HepG2 (cell line): ENCODE measurements at regions not wholly inside any gene's neighbourhood (a gene's known extent, or its start where the extent isn't known, plus 50 kb on each side); places are given as distances from the start of the nearest gene placed in this dataset.

Experiments used
- ATAC-seq: fragments of 200-7000 bp; cut with Tn5 transposase; 3 replicates; pipeline ENCODE4 v1.9.1; 2020; ENCODE audit warnings: mild to moderate bottlenecking, moderate library complexity
- BruUV-seq: library from RNA; stranded (reverse); fragments of 400-500 nt; replicated peaks from 2 replicates; lab custom pipeline; 2021; lab: Mats Ljungman, UMichigan
- CTCF ChIA-PET: fragments of 300-600 bp; formaldehyde crosslinking; extraction: SDS; loops from one replicate; lab custom pipeline; 2021; ENCODE audit warnings: low total read pairs, inconsistent platforms, low intra/inter-chr PET ratio; lab: Yijun Ruan, JAX
- POLR2A ChIA-PET: fragments of 350-600 bp; sonication (Branson Sonifier 250); formaldehyde crosslinking; loops from one replicate; lab custom pipeline; 2020; ENCODE audit warnings: antibody characterized with exemption, inconsistent platforms; lab: Yijun Ruan, JAX
- DNase-seq: peaks from one replicate; pipeline ENCODE4 v3.0.0-alpha.2; 2015; ENCODE audit warnings: low spot score
- FAIRE-seq: peaks from 3 replicates; lab custom pipeline; 2011; peaks lifted over from hg19 to GRCh38; lab: Jason Lieb, UNC
- H2AFZ ChIP-seq: one replicate; pipeline ENCODE4 v1.6.1; 2011; ENCODE audit warnings: low read length, inconsistent platforms
- H3K27ac ChIP-seq: fragments of 300-600 bp; 3 replicates; pipeline ENCODE4 v1.8.0; 2011; ENCODE audit warnings: mixed run types, mild to moderate bottlenecking, mixed read lengths, low read length, inconsistent platforms; ENCODE audit not compliant: insufficient read depth; ENCODE audit errors: extremely low read length
- H3K27me3 ChIP-seq, 2 experiments: fragments of 200-600 bp in 1 of 2; 2 replicates in 1 of 2; 3 replicates in 1 of 2; pipeline versions ENCODE4 v1.6.0 to v1.8.0; 2011; ENCODE audit warnings: low read length in 2 of 2, mild to moderate bottlenecking in 2 of 2, moderate library complexity in 2 of 2, inconsistent platforms in 1 of 2; ENCODE audit not compliant: insufficient read depth in 2 of 2, control insufficient read depth in 1 of 2
- H3K36me3 ChIP-seq, 2 experiments: fragments of 200-600 bp in 1 of 2; replicated peaks in 1 of 2; 2 replicates in 1 of 2; 3 replicates in 1 of 2; pipeline versions ENCODE4 v1.5.1 to v1.8.0; 2011; ENCODE audit warnings: low read length in 2 of 2, inconsistent platforms in 1 of 2; ENCODE audit not compliant: insufficient read depth in 2 of 2, control insufficient read depth in 1 of 2
- H3K4me1 ChIP-seq: 2 replicates; pipeline ENCODE4 v1.5.1; 2012; ENCODE audit warnings: low read length, inconsistent platforms; ENCODE audit not compliant: insufficient read depth
- H3K4me2 ChIP-seq: 2 replicates; pipeline ENCODE4 v1.6.0; 2011; ENCODE audit warnings: low read depth, low read length, inconsistent platforms
- H3K4me3 ChIP-seq, 3 experiments: fragments of 200-600 bp in 1 of 3; sonication (generic), shearing (Covaris generic) in 1 of 3; replicated peaks in 1 of 3; 2 replicates each; pipeline ENCODE4 v1.5.1; 2011 to 2016; ENCODE audit warnings: low read length in 3 of 3, inconsistent platforms in 2 of 3, low read depth in 2 of 3, mild to moderate bottlenecking in 2 of 3, control low read depth in 1 of 3, mixed read lengths in 1 of 3; ENCODE audit not compliant: insufficient read depth in 1 of 3
- H3K79me2 ChIP-seq: one replicate; pipeline ENCODE4 v1.6.1; 2011; ENCODE audit warnings: low read length, inconsistent platforms; ENCODE audit not compliant: insufficient read depth
- H3K9ac ChIP-seq: 2 replicates; pipeline ENCODE4 v1.6.0; 2011; ENCODE audit warnings: mild to moderate bottlenecking, low read depth, low read length, inconsistent platforms; ENCODE audit not compliant: insufficient read depth
- H3K9me3 ChIP-seq: 2 replicates; pipeline ENCODE4 v1.5.1; 2012; ENCODE audit warnings: mild to moderate bottlenecking, low read length
- H4K20me1 ChIP-seq: 2 replicates; pipeline ENCODE4 v1.6.0; 2011; ENCODE audit warnings: inconsistent platforms, mild to moderate bottlenecking, low read length, moderate library complexity; ENCODE audit not compliant: insufficient read depth
- GLI4 ChIP-seq: sonication (generic); formaldehyde crosslinking; IDR thresholded peaks from 2 replicates; pipeline ENCODE4 v1.5.1; 2020; ENCODE audit warnings: missing genetic modification reagents, mild to moderate bottlenecking, moderate library complexity, borderline replicate concordance
- KLF13 ChIP-seq: sonication (generic); formaldehyde crosslinking; IDR thresholded peaks from 2 replicates; pipeline ENCODE4 v1.4.0; 2020; ENCODE audit warnings: mild to moderate bottlenecking, missing genetic modification reagents
- NFAT5 ChIP-seq: sonication (generic); formaldehyde crosslinking; IDR thresholded peaks from 2 replicates; pipeline ENCODE4 v1.4.0; 2020; ENCODE audit warnings: missing genetic modification reagents
- ZEB1 ChIP-seq: IDR thresholded peaks from 2 replicates; pipeline ENCODE4 v1.6.1; 2012; ENCODE audit warnings: mild to moderate bottlenecking, low read depth, inconsistent platforms; ENCODE audit not compliant: insufficient replicate concordance
- ZNF205 ChIP-seq: IDR thresholded peaks from 2 replicates; pipeline ENCODE4 v1.6.1; 2018; ENCODE audit warnings: missing biosample characterization, missing genetic modification reagents
- ZNF747 ChIP-seq: sonication (generic); formaldehyde crosslinking; IDR thresholded peaks from 2 replicates; pipeline ENCODE4 v1.8.1; 2023; ENCODE audit warnings: missing genetic modification reagents, mild to moderate bottlenecking, borderline replicate concordance
- WGBS: methylation state at CpG from one replicate; pipeline ENCODE4 v1.1.6; 2017; ENCODE audit warnings: low lambda C conversion rate; 5-methylcytosine and 5-hydroxymethylcytosine counted together
- in situ Hi-C: cut with HindIII; loops from 2 replicates; pipeline ENCODE4 v1.10.0; 2017; ENCODE audit warnings: low pct_unique_long_range_greater_than_20kb; ENCODE audit not compliant: extremely low pct_ligation_motif_present
- intact Hi-C: fragments of 100-400 bp; cut with micrococcal nuclease; formaldehyde crosslinking; loops from one replicate; pipeline ENCODE4 v1.10.0; 2022; ENCODE audit not compliant: unreplicated experiment
- TF ChIP-seq, protein P1 (sequence below): sonication (generic); formaldehyde crosslinking; IDR thresholded peaks from 2 replicates; pipeline ENCODE4 v1.4.0; 2020; ENCODE audit warnings: mild to moderate bottlenecking, missing genetic modification reagents
- TF ChIP-seq, protein P2 (sequence below): sonication (generic); formaldehyde crosslinking; IDR thresholded peaks from 2 replicates; pipeline ENCODE4 v1.5.1; 2020; ENCODE audit warnings: missing genetic modification reagents, mild to moderate bottlenecking, borderline replicate concordance
- TF ChIP-seq, protein P3 (sequence below): sonication (generic); formaldehyde crosslinking; IDR thresholded peaks from 2 replicates; pipeline ENCODE4 v1.4.0; 2020; ENCODE audit warnings: missing genetic modification reagents, mild to moderate bottlenecking, borderline replicate concordance
- TF ChIP-seq, protein P4 (sequence below), 2 experiments: sonication (generic) in 1 of 2; formaldehyde crosslinking in 1 of 2; IDR thresholded peaks; 2 replicates each; pipeline versions ENCODE4 v1.4.0 to v1.6.1; 2018 to 2020; ENCODE audit warnings: missing genetic modification reagents in 2 of 2, borderline replicate concordance in 1 of 2, low read depth in 1 of 2, mild to moderate bottlenecking in 1 of 2, missing biosample characterization in 1 of 2

- H3K27me3 ChIP-seq, result no peaks in the 10 kb centered on the region
- H3K27ac ChIP-seq, result no peak overlapping the region
- H3K9me3 ChIP-seq, result no peaks in the 10 kb centered on the region
- in situ Hi-C loops (no loop called here), intact Hi-C loops (no loop called here)
- no peaks in the 10 kb centered on the region for H4K20me1 ChIP-seq
- no peaks in the 10 kb centered on the region for H3K4me1 ChIP-seq
- H3K36me3 ChIP-seq, result no peaks in the 10 kb centered on the region
- ATAC-seq (no peak), DNase-seq (no peak), FAIRE-seq (no peak)
- BruUV-seq, result no TSS peak
- no peaks in the 10 kb centered on the region for H3K79me2 ChIP-seq
- H3K4me2 ChIP-seq, result no peak overlapping the region
- ChIA-PET CTCF (no interaction called here), POLR2A (no interaction called here)
- no peak overlapping the region for H3K4me3 ChIP-seq
- H2AFZ ChIP-seq, result no peak overlapping the region
- no peak overlapping the region for H3K9ac ChIP-seq
- WGBS, result 8% methylated on average over 2 of the region's 4 CpGs
- no peak for TF ChIP-seq ZNF205 (CRISPR knock-in tag)
- TF ChIP-seq, protein P1, sequence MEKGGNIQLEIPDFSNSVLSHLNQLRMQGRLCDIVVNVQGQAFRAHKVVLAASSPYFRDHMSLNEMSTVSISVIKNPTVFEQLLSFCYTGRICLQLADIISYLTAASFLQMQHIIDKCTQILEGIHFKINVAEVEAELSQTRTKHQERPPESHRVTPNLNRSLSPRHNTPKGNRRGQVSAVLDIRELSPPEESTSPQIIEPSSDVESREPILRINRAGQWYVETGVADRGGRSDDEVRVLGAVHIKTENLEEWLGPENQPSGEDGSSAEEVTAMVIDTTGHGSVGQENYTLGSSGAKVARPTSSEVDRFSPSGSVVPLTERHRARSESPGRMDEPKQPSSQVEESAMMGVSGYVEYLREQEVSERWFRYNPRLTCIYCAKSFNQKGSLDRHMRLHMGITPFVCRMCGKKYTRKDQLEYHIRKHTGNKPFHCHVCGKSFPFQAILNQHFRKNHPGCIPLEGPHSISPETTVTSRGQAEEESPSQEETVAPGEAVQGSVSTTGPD (CRISPR knock-in tag), result no peak
- no peak for TF ChIP-seq GLI4 (CRISPR knock-in tag)
- TF ChIP-seq, protein P2, sequence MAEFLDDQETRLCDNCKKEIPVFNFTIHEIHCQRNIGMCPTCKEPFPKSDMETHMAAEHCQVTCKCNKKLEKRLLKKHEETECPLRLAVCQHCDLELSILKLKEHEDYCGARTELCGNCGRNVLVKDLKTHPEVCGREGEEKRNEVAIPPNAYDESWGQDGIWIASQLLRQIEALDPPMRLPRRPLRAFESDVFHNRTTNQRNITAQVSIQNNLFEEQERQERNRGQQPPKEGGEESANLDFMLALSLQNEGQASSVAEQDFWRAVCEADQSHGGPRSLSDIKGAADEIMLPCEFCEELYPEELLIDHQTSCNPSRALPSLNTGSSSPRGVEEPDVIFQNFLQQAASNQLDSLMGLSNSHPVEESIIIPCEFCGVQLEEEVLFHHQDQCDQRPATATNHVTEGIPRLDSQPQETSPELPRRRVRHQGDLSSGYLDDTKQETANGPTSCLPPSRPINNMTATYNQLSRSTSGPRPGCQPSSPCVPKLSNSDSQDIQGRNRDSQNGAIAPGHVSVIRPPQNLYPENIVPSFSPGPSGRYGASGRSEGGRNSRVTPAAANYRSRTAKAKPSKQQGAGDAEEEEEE (CRISPR knock-in tag), result no peak
- no peak for TF ChIP-seq ZNF747
- no peak for TF ChIP-seq KLF13 (CRISPR knock-in tag)
- TF ChIP-seq, protein P3, sequence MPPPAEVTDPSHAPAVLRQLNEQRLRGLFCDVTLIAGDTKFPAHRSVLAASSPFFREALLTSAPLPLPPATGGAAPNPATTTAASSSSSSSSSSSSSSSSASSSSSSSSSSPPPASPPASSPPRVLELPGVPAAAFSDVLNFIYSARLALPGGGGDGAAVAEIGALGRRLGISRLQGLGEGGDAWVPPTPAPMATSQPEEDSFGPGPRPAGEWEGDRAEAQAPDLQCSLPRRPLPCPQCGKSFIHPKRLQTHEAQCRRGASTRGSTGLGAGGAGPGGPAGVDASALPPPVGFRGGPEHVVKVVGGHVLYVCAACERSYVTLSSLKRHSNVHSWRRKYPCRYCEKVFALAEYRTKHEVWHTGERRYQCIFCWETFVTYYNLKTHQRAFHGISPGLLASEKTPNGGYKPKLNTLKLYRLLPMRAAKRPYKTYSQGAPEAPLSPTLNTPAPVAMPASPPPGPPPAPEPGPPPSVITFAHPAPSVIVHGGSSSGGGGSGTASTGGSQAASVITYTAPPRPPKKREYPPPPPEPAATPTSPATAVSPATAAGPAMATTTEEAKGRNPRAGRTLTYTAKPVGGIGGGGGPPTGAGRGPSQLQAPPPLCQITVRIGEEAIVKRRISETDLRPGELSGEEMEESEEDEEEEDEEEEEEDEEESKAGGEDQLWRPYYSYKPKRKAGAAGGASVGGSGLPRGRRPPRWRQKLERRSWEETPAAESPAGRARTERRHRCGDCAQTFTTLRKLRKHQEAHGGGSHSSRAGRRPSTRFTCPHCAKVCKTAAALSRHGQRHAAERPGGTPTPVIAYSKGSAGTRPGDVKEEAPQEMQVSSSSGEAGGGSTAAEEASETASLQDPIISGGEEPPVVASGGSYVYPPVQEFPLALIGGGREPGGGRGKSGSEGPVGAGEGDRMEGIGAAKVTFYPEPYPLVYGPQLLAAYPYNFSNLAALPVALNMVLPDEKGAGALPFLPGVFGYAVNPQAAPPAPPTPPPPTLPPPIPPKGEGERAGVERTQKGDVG (CRISPR knock-in tag), result no peak
- TF ChIP-seq, protein P4, sequence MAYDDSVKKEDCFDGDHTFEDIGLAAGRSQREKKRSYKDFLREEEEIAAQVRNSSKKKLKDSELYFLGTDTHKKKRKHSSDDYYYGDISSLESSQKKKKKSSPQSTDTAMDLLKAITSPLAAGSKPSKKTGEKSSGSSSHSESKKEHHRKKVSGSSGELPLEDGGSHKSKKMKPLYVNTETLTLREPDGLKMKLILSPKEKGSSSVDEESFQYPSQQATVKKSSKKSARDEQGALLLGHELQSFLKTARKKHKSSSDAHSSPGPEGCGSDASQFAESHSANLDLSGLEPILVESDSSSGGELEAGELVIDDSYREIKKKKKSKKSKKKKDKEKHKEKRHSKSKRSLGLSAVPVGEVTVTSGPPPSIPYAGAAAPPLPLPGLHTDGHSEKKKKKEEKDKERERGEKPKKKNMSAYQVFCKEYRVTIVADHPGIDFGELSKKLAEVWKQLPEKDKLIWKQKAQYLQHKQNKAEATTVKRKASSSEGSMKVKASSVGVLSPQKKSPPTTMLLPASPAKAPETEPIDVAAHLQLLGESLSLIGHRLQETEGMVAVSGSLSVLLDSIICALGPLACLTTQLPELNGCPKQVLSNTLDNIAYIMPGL (CRISPR knock-in tag; IDR thresholded peaks at IDR 0.05; ENCODE audit: borderline replicate concordance in 1 of 2, low read depth in 1 of 2), result no peak
- TF ChIP-seq NFAT5 (CRISPR knock-in tag), result no peak
- no peak for TF ChIP-seq ZEB1
These were observed 83.5 kb upstream of the HIVEP3 start for GRCh38 chr1:42002220-42002619.
